PFSK-1 (cell line): ENCODE measurements at regions not wholly inside any gene's neighbourhood (a gene's known extent, or its start where the extent isn't known, plus 50 kb on each side); places are given as distances from the start of the nearest gene placed in this dataset.

ENCODE experiments used
- FOXP2 ChIP-seq: optimal IDR thresholded peaks from 2 replicates; pipeline ENCODE3; 2011; ENCODE audit warnings: borderline replicate concordance, control low read depth, inconsistent platforms; ENCODE audit not compliant: insufficient read depth; ENCODE audit errors: extremely low read length, extremely low read depth
- POLR2AphosphoS5 ChIP-seq: IDR thresholded peaks from 2 replicates; pipeline ENCODE4 v1.6.1; 2012; ENCODE audit warnings: low read depth, mild to moderate bottlenecking, control low read depth, low read length, moderate library complexity
- SIN3A ChIP-seq: IDR thresholded peaks from 2 replicates; pipeline ENCODE4 v1.6.1; 2012; ENCODE audit warnings: mild to moderate bottlenecking, low read length, moderate library complexity, borderline replicate concordance; ENCODE audit not compliant: insufficient read depth
- TAF1 ChIP-seq: IDR thresholded peaks from 2 replicates; pipeline ENCODE4 v1.6.1; 2012; ENCODE audit warnings: low read length, control low read depth, borderline replicate concordance; ENCODE audit not compliant: insufficient read depth
- TF ChIP-seq, protein P1 (sequence below), 2 experiments: IDR thresholded peaks; 2 replicates each; pipeline versions ENCODE4 v1.6.1 to v1.8.0; 2011 to 2012; ENCODE audit warnings: low read depth in 2 of 2, low read length in 2 of 2, control low read depth in 1 of 2, inconsistent platforms in 1 of 2, mild to moderate bottlenecking in 1 of 2, moderate library complexity in 1 of 2; ENCODE audit not compliant: insufficient read depth in 1 of 2

DNA sequence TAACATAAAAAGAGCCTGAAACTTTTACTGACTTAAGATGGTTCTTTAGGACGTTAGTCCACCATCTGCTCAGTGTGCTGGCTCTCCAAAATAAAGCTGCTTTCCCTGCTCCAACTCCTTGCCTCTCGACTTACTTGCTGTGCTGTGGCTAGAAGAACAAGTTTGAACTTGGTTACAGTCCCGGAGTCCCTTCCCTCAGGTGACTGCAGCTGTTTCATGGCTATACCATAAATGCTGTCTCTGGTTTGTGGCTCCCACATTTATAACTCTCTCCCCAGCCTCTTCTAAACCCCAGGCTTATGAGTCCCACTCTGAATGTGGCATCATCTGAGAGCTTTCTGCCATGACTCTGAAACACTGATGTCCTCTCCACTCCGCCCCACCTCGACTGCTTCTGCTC lies 166.2 kb upstream of the ADRA1D start:
- TF ChIP-seq TAF1 (no peak), POLR2AphosphoS5 (no peak), SIN3A (no peak), FOXP2 (no peak)
- TF ChIP-seq, protein P1, sequence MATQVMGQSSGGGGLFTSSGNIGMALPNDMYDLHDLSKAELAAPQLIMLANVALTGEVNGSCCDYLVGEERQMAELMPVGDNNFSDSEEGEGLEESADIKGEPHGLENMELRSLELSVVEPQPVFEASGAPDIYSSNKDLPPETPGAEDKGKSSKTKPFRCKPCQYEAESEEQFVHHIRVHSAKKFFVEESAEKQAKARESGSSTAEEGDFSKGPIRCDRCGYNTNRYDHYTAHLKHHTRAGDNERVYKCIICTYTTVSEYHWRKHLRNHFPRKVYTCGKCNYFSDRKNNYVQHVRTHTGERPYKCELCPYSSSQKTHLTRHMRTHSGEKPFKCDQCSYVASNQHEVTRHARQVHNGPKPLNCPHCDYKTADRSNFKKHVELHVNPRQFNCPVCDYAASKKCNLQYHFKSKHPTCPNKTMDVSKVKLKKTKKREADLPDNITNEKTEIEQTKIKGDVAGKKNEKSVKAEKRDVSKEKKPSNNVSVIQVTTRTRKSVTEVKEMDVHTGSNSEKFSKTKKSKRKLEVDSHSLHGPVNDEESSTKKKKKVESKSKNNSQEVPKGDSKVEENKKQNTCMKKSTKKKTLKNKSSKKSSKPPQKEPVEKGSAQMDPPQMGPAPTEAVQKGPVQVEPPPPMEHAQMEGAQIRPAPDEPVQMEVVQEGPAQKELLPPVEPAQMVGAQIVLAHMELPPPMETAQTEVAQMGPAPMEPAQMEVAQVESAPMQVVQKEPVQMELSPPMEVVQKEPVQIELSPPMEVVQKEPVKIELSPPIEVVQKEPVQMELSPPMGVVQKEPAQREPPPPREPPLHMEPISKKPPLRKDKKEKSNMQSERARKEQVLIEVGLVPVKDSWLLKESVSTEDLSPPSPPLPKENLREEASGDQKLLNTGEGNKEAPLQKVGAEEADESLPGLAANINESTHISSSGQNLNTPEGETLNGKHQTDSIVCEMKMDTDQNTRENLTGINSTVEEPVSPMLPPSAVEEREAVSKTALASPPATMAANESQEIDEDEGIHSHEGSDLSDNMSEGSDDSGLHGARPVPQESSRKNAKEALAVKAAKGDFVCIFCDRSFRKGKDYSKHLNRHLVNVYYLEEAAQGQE (IDR thresholded peaks at IDR 0.05; ENCODE audit: insufficient read depth in 1 of 2, low read depth in 2 of 2, low read length in 2 of 2): no peak
